ENCODE measurements at regions not wholly inside any gene's neighbourhood (a gene's known extent, or its start where the extent isn't known, plus 50 kb on each side); places are given as distances from the start of the nearest gene placed in this dataset.

DNA sequence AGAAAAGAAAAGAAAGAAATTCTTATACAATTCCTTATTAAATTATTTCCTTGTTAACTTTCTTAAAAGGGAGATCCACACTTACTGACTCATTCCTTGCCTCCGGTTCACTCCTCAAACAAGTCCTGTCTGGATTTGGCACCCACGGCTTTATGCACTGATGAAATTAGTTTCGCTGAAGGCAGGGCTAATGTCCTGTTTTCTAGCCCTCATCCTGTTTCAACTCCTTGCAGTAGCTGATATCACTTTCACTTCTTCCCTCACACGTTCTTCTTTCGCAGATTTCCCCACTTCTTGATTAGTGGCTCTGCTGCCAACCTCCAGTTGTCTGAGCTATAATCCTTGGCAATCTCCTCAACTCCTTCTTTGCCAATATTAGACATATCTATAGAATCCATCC lies 215.2 kb downstream of the URB2 start:
- Mint-ChIP-seq H3K9me3 (ENCODE audit: unreplicated experiment) (no peaks in the 10 kb centered on the region), H3K36me3 (ENCODE audit: low read depth, unreplicated experiment) (no peaks in the 10 kb centered on the region), H3K4me3 (ENCODE audit: unreplicated experiment) (no peak overlapping the region), H3K27me3 (ENCODE audit: unreplicated experiment) (peaks cover 1% of the 10 kb centered on the region), H3K4me1 (ENCODE audit: unreplicated experiment) (peaks cover 20% of the 10 kb centered on the region), H3K27ac (ENCODE audit: unreplicated experiment) (no peak overlapping the region)
- no peak for DNase-seq (ENCODE audit: low spot score)
- TF ChIP-seq, protein P1, sequence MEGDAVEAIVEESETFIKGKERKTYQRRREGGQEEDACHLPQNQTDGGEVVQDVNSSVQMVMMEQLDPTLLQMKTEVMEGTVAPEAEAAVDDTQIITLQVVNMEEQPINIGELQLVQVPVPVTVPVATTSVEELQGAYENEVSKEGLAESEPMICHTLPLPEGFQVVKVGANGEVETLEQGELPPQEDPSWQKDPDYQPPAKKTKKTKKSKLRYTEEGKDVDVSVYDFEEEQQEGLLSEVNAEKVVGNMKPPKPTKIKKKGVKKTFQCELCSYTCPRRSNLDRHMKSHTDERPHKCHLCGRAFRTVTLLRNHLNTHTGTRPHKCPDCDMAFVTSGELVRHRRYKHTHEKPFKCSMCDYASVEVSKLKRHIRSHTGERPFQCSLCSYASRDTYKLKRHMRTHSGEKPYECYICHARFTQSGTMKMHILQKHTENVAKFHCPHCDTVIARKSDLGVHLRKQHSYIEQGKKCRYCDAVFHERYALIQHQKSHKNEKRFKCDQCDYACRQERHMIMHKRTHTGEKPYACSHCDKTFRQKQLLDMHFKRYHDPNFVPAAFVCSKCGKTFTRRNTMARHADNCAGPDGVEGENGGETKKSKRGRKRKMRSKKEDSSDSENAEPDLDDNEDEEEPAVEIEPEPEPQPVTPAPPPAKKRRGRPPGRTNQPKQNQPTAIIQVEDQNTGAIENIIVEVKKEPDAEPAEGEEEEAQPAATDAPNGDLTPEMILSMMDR (IDR thresholded peaks at IDR 0.05; ENCODE audit: unreplicated experiment), result no peak

DNA sequence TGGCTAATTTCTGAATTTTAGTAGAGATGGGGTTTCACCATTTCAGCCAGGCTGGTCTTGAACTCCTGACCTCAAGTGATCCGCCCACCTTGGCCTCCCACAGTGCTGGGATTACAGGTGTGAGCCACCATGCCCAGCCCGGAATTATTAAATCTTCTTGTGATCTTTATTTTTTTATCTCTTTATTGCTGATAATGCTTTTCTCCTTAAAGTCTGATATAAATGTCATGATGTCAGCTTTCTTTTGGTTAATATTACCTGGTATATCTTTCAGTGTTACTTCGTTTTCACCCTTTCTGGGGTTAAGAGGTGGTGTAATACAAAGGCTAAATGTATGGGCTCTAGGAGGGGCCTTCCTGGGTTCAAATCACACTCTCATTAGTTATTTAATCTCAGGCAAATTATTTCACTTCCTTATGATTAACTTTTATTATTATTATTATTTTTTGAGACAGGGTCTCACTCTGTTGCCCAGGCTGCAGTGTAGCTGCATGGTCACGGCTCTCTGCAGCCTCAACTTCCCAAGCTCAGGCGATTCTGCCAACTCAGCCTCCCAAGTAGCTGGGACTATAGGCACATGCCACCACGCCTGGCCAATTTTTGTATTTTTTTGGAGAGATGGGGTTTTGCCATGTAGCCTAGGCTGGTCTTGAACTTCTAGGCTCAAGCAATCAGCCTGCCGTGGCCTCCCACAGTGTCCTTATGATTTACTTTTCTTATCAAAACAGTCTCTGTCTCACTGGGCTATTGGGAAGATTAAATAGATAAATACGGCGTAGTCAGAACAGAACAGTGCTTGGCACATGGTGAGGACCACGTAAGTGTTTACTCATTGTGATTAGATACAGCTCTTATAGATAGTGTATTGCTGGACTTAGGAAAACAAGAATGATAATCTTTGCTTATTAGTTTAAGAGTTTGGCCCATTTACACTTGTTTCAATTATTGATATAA lies 216.5 kb downstream of the URB2 start:
- Mint-ChIP-seq H3K9me3 (ENCODE audit: unreplicated experiment) (no peaks in the 10 kb centered on the region), H3K4me3 (ENCODE audit: unreplicated experiment) (no peak overlapping the region), H3K4me1 (ENCODE audit: unreplicated experiment) (peaks cover 20% of the 10 kb centered on the region), H3K27ac (ENCODE audit: unreplicated experiment) (no peak overlapping the region), H3K36me3 (ENCODE audit: low read depth, unreplicated experiment) (no peaks in the 10 kb centered on the region), H3K27me3 (ENCODE audit: unreplicated experiment) (peaks cover 1% of the 10 kb centered on the region)
- DNase-seq (ENCODE audit: low spot score), result no peak
- TF ChIP-seq, protein P1 (IDR thresholded peaks at IDR 0.05; ENCODE audit: unreplicated experiment), result no peak

DNA sequence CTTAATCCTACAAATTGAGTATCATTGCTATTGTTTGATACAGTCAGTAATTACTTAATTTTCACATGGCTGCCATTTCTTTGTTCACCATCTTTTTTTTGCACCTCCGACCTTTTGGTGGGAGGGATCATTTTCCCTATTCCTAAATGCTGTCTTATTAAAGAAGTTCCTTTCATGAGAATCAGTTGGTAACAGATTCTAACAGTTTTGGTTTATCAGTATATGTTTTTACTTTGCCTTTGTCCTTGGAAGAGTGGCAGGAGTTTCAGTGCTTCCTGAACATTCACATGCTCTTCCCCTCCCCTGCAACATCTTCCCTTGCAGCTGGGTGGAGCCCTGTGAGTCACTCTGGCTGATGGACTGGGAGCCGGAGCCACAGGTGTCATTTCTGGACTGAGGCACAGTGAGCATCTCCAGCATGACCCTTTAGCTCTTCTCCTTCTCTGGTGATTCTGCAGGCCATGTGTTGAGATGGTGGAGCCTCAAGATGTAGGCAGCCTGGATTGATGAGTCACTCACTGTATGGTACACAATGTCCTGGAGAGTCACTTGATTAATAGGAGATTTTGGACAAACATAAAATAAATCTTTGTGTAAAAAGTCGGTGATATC lies 217.7 kb downstream of the URB2 start:
- peaks cover 1% of the 10 kb centered on the region for H3K27me3 Mint-ChIP-seq (ENCODE audit: unreplicated experiment)
- H3K27ac Mint-ChIP-seq (ENCODE audit: unreplicated experiment), result no peak overlapping the region

DNA sequence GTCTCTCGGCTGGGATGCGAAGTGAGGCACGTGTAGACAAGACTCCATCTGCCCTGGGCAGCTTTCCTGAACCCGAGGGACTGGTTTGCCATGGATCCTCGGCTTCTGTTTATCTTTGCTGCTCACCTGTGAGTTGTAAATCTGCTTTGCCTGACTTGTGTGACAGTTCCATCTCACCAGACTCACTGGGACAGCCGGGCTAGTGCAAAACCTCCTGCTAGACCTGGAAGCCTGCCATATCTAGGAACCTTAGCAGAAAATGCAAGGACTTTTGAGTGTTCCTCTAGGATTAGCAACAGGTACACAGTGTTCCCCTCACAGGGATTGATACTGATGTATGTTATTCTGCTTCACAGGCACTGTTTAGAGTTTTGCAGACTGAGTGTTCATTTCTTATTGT lies 218.6 kb downstream of the URB2 start:
- TF ChIP-seq, protein P1 (IDR thresholded peaks at IDR 0.05; ENCODE audit: unreplicated experiment), result no peak
- Mint-ChIP-seq H3K27me3 (ENCODE audit: unreplicated experiment) (peaks cover 1% of the 10 kb centered on the region), H3K9me3 (ENCODE audit: unreplicated experiment) (no peaks in the 10 kb centered on the region), H3K27ac (ENCODE audit: unreplicated experiment) (no peak overlapping the region), H3K4me1 (ENCODE audit: unreplicated experiment) (peaks cover 20% of the 10 kb centered on the region), H3K36me3 (ENCODE audit: low read depth, unreplicated experiment) (no peaks in the 10 kb centered on the region), H3K4me3 (ENCODE audit: unreplicated experiment) (no peak overlapping the region)
- DNase-seq (ENCODE audit: low spot score), result no peak

More for the DNA sequence above, 217.7 kb downstream of the URB2 start:
- no peak for DNase-seq (ENCODE audit: low spot score)
- TF ChIP-seq, protein P1 (IDR thresholded peaks at IDR 0.05; ENCODE audit: unreplicated experiment), result no peak
- no peaks in the 10 kb centered on the region for H3K36me3 Mint-ChIP-seq (ENCODE audit: low read depth, unreplicated experiment)
- H3K4me1 Mint-ChIP-seq (ENCODE audit: unreplicated experiment), result peaks cover 20% of the 10 kb centered on the region
- no peaks in the 10 kb centered on the region for H3K9me3 Mint-ChIP-seq (ENCODE audit: unreplicated experiment)
- no peak overlapping the region for H3K4me3 Mint-ChIP-seq (ENCODE audit: unreplicated experiment)
